Sigmoid colon (tissue), 6 donors: ENCODE measurements at regions not wholly inside any gene's neighbourhood (a gene's known extent, or its start where the extent isn't known, plus 50 kb on each side); places are given as distances from the start of the nearest gene placed in this dataset.

Source experiments
- DNase-seq: peaks from one replicate; pipeline ENCODE4 v3.0.0-alpha.2; 2019
- H3K27ac ChIP-seq, 4 donors: fragments of 200-600 bp; sonication (generic); one replicate each; pipeline ENCODE4 v1.5.1; 2016 to 2019; ENCODE audit warnings: mild to moderate bottlenecking in 1 of 4
- H3K27me3 ChIP-seq, 3 donors: fragments of 200-600 bp; sonication (generic); one replicate each; pipeline ENCODE4 v1.5.1; 2019; ENCODE audit warnings: mild to moderate bottlenecking in 1 of 3
- H3K36me3 ChIP-seq, 4 donors: fragments of 200-600 bp; sonication (generic); one replicate each; pipeline ENCODE4 v1.5.1; 2016 to 2019
- H3K4me1 ChIP-seq, 4 donors: fragments of 200-600 bp; sonication (generic); one replicate each; pipeline ENCODE4 v1.5.1; 2017 to 2019
- H3K4me3 ChIP-seq, 4 donors: fragments of 200-600 bp; sonication (generic); one replicate each; pipeline ENCODE4 v1.5.1; 2017 to 2019; ENCODE audit warnings: mild to moderate bottlenecking in 2 of 4, moderate library complexity in 1 of 4
- H3K9me3 ChIP-seq, 4 donors: fragments of 200-600 bp in 3 of 4; sonication (generic) in 3 of 4; one replicate each; pipeline versions ENCODE4 v1.5.1 to v1.6.1; 2013 to 2019
- CTCF ChIP-seq, 4 experiments: fragments of 450-650 bp in 3 of 4; fragments of 200-600 bp in 1 of 4; IDR thresholded peaks; one replicate each; pipeline ENCODE4 v1.5.1; 2016 to 2019; ENCODE audit warnings: antibody characterized with exemption in 4 of 4, mild to moderate bottlenecking in 3 of 4, moderate library complexity in 2 of 4
- EP300 ChIP-seq, 4 donors: sonication (generic); formaldehyde crosslinking; IDR thresholded peaks; one replicate each; pipeline ENCODE4 v1.6.1; 2017; ENCODE audit warnings: antibody characterized with exemption in 4 of 4
- POLR2A ChIP-seq, 2 donors: fragments of 450-650 bp; IDR thresholded peaks; one replicate each; pipeline ENCODE4 v1.6.1; 2016; ENCODE audit warnings: antibody characterized with exemption in 2 of 2, mild to moderate bottlenecking in 2 of 2, moderate library complexity in 2 of 2
- POLR2AphosphoS5 ChIP-seq, 4 donors: sonication (generic); formaldehyde crosslinking; IDR thresholded peaks; one replicate each; pipeline ENCODE4 v1.6.1; 2017; ENCODE audit warnings: antibody characterized with exemption in 4 of 4
- WGBS, 2 donors: extraction: QIAGEN DNeasy Blood & Tissue Kit; methylation state at CpG; one replicate each; pipeline ENCODE4 v1.1.7; 2013; 5-methylcytosine and 5-hydroxymethylcytosine counted together
- intact Hi-C: fragments of 100-400 bp; cut with DNase I; formaldehyde crosslinking; loops from one replicate; pipeline ENCODE4 v1.15.1; 2023
- donor health status: healthy with polysubstance abuse.
- donor health status: healthy.

- intact Hi-C loops = no loop called here
- no peak overlapping the region for H3K4me3 ChIP-seq
- H3K27ac ChIP-seq = no peak overlapping the region
- H3K9me3 ChIP-seq = no peaks in the 10 kb centered on the region
- H3K4me1 ChIP-seq = no peaks in the 10 kb centered on the region
- H3K27me3 ChIP-seq = no peaks in the 10 kb centered on the region
- H3K36me3 ChIP-seq = no peaks in the 10 kb centered on the region
- TF ChIP-seq POLR2AphosphoS5 (IDR thresholded peaks at IDR 0.05) (no peak), POLR2A (IDR thresholded peaks at IDR 0.05) (no peak), EP300 (IDR thresholded peaks at IDR 0.05) (no peak)
- 93 to 96% methylated on average over 4 of the region's 4 CpGs for whole genome bisulfite sequencing, 2 donors
- DNase-seq = no peak
Measured at GRCh38 chr11:10358696-10359095, 53.8 kb downstream of the ADM start.

GRCh38 chr11:10359171-10359570 is 54.3 kb downstream of the ADM start:
- no peaks in the 10 kb centered on the region for H3K36me3 ChIP-seq
- 84 to 88% methylated on average over 1 of the region's 1 CpG for WGBS, 2 donors
- no peaks in the 10 kb centered on the region for H3K9me3 ChIP-seq
- no peaks in the 10 kb centered on the region for H3K27me3 ChIP-seq
- TF ChIP-seq CTCF (IDR thresholded peaks at IDR 0.05) (no peak), POLR2A (IDR thresholded peaks at IDR 0.05) (no peak), POLR2AphosphoS5 (IDR thresholded peaks at IDR 0.05) (no peak), EP300 (IDR thresholded peaks at IDR 0.05) (no peak)
- H3K27ac ChIP-seq = no peak overlapping the region
- intact Hi-C loops = no loop called here
- no peak overlapping the region for H3K4me3 ChIP-seq
- DNase-seq = no peak
- H3K4me1 ChIP-seq = no peaks in the 10 kb centered on the region

- no peak for DNase-seq
- Histone ChIP-seq H3K36me3 (no peaks in the 10 kb centered on the region), H3K27me3 (no peaks in the 10 kb centered on the region), H3K4me3 (no peak overlapping the region), H3K4me1 (no peaks in the 10 kb centered on the region), H3K27ac (no peak overlapping the region), H3K9me3 (no peaks in the 10 kb centered on the region)
- no peak for TF ChIP-seq EP300 (IDR thresholded peaks at IDR 0.05)
- TF ChIP-seq POLR2A (IDR thresholded peaks at IDR 0.05) = no peak
- TF ChIP-seq POLR2AphosphoS5 (IDR thresholded peaks at IDR 0.05) = no peak
- no peak for TF ChIP-seq CTCF (IDR thresholded peaks at IDR 0.05)
- intact Hi-C loops = no loop called here
Measured at GRCh38 chr11:10360835-10361234, 56.0 kb downstream of the ADM start.

- Histone ChIP-seq H3K9me3 (no peaks in the 10 kb centered on the region), H3K27me3 (no peaks in the 10 kb centered on the region), H3K27ac (no peak overlapping the region), H3K36me3 (no peaks in the 10 kb centered on the region), H3K4me3 (no peak overlapping the region), H3K4me1 (peaks cover 0 to 12% (median 9%) of the 10 kb centered on the region in 4 donors)
- intact Hi-C loops = no loop called here
- WGBS, 2 donors = 31 to 79% methylated on average over 5 of the region's 5 CpGs
- TF ChIP-seq CTCF (IDR thresholded peaks at IDR 0.05) (no peak), EP300 (IDR thresholded peaks at IDR 0.05) (no peak)
- DNase-seq = no peak
Measured at GRCh38 chr11:10365045-10365444, 60.2 kb downstream of the ADM start.

- no peak overlapping the region for H3K4me3 ChIP-seq
- H3K4me1 ChIP-seq = peaks cover 0 to 12% (median 9%) of the 10 kb centered on the region in 4 donors
- no peaks in the 10 kb centered on the region for H3K36me3 ChIP-seq
- 24 to 34% methylated on average over 8 of the region's 8 CpGs for WGBS, 2 donors
- intact Hi-C loops = no loop called here
- no peaks in the 10 kb centered on the region for H3K27me3 ChIP-seq
- TF ChIP-seq EP300 (IDR thresholded peaks at IDR 0.05) = peak in 2 of 4 donors; percentile 3 to 32
- peak; percentile 69 to 83 (median 72) for TF ChIP-seq CTCF (IDR thresholded peaks at IDR 0.05)
- peak; percentile 57 to 79 (median 75) for TF ChIP-seq POLR2AphosphoS5 (IDR thresholded peaks at IDR 0.05)
- no peak for TF ChIP-seq POLR2A (IDR thresholded peaks at IDR 0.05)
- DNase-seq = peak; percentile 95
- no peaks in the 10 kb centered on the region for H3K9me3 ChIP-seq
- H3K27ac ChIP-seq = peak overlapping the region; percentile 5 to 57 (median 22)
Measured at GRCh38 chr11:10366568-10367331, 61.9 kb downstream of the ADM start.
